WTC11 (cell line): ENCODE measurements at regions not wholly inside any gene's neighbourhood (a gene's known extent, or its start where the extent isn't known, plus 50 kb on each side); places are given as distances from the start of the nearest gene placed in this dataset.
"Not testable (repeated sequence)": the region's sequence is repeated elsewhere in the genome, so short reads cannot be mapped to it uniquely, and the experiment has no call there.

ENCODE experiments used
- ATAC-seq: fragments of 200-7000 bp; cut with Tn5 transposase; 2 replicates; pipeline ENCODE4 v1.10.0; 2021; ENCODE audit warnings: mild to moderate bottlenecking, moderate library complexity
- CTCF ChIA-PET: fragments of 300-600 bp; sonication (Branson Sonifier 250); formaldehyde crosslinking; loops from one replicate; lab custom pipeline; 2021; ENCODE audit warnings: antibody characterized with exemption; lab: Charles Lee
- POLR2A ChIA-PET: fragments of 350-600 bp; sonication (Branson Sonifier 250); formaldehyde crosslinking; loops from one replicate; lab custom pipeline; 2021; ENCODE audit warnings: antibody characterized with exemption; lab: Charles Lee
- DNase-seq: peaks from one replicate; pipeline ENCODE4 v3.0.0; 2021; ENCODE audit warnings: low spot score
- H3K27ac Mint-ChIP-seq: 2 replicates; pipeline ENCODE4 v1.8.0; 2021; ENCODE audit warnings: mixed read lengths
- H3K27me3 Mint-ChIP-seq: 2 replicates; pipeline ENCODE4 v1.8.0; 2021; ENCODE audit warnings: low read depth, mild to moderate bottlenecking, moderate library complexity, mixed read lengths
- H3K36me3 Mint-ChIP-seq: 2 replicates; pipeline ENCODE4 v1.8.0; 2021; ENCODE audit warnings: mixed read lengths
- H3K4me1 Mint-ChIP-seq: 2 replicates; pipeline ENCODE4 v1.8.0; 2022; ENCODE audit warnings: mixed read lengths
- H3K4me3 Mint-ChIP-seq: 2 replicates; pipeline ENCODE4 v1.8.0; 2021; ENCODE audit warnings: mild to moderate bottlenecking, moderate library complexity, mixed read lengths
- H3K9me3 Mint-ChIP-seq: 2 replicates; pipeline ENCODE4 v1.8.0; 2021; ENCODE audit warnings: mixed read lengths
- ELF4 ChIP-seq: sonication (generic); formaldehyde crosslinking; IDR thresholded peaks from 2 replicates; pipeline ENCODE4 v1.8.1; 2022; ENCODE audit warnings: low read depth, mild to moderate bottlenecking, moderate library complexity, missing genetic modification reagents
- FOXJ3 ChIP-seq: sonication (generic); formaldehyde crosslinking; IDR thresholded peaks from 2 replicates; pipeline ENCODE4 v1.9.0; 2021; ENCODE audit warnings: missing genetic modification reagents, mild to moderate bottlenecking, borderline replicate concordance
- FOXK1 ChIP-seq: sonication (generic); formaldehyde crosslinking; IDR thresholded peaks from 2 replicates; pipeline ENCODE4 v1.8.0; 2022; ENCODE audit warnings: mild to moderate bottlenecking, moderate library complexity, missing genetic modification reagents
- HMGA2 ChIP-seq: fragments of 250-450 bp; sonication (Bioruptor Pico); IDR thresholded peaks from 2 replicates; pipeline ENCODE4 v1.4.0; 2021; ENCODE audit warnings: mild to moderate bottlenecking, moderate library complexity
- NFATC4 ChIP-seq: fragments of 250-450 bp; sonication (Bioruptor Pico); IDR thresholded peaks from 2 replicates; pipeline ENCODE4 v1.9.0; 2021; ENCODE audit warnings: mild to moderate bottlenecking
- SP1 ChIP-seq: sonication (generic); formaldehyde crosslinking; conservative IDR thresholded peaks from 2 replicates; pipeline ENCODE4 v1.8.1; 2022; ENCODE audit warnings: missing genetic modification reagents
- ZBTB21 ChIP-seq: sonication (generic); formaldehyde crosslinking; IDR thresholded peaks from 2 replicates; pipeline ENCODE4 v1.8.1; 2023; ENCODE audit warnings: mild to moderate bottlenecking, missing genetic modification reagents, borderline replicate concordance
- ZNF317 ChIP-seq: sonication (generic); formaldehyde crosslinking; IDR thresholded peaks from 2 replicates; pipeline ENCODE4 v1.8.1; 2023; ENCODE audit warnings: low read depth, mild to moderate bottlenecking, moderate library complexity, missing genetic modification reagents, borderline replicate concordance
- TF ChIP-seq, protein P1 (sequence below): fragments of 250-450 bp; sonication (Bioruptor Pico); IDR thresholded peaks from 2 replicates; pipeline ENCODE4 v2.1.2; 2022; ENCODE audit warnings: mild to moderate bottlenecking, moderate library complexity
- TF ChIP-seq, protein P2 (sequence below): sonication (generic); formaldehyde crosslinking; IDR thresholded peaks from 2 replicates; pipeline ENCODE4 v1.8.0; 2022; ENCODE audit warnings: mild to moderate bottlenecking, missing genetic modification reagents
- TF ChIP-seq, protein P3 (sequence below): sonication (generic); formaldehyde crosslinking; IDR thresholded peaks from 2 replicates; pipeline ENCODE4 v1.8.1; 2023; ENCODE audit warnings: mild to moderate bottlenecking, missing genetic modification reagents, moderate library complexity
- TF ChIP-seq, protein P4 (sequence below): sonication (generic); formaldehyde crosslinking; IDR thresholded peaks from 2 replicates; pipeline ENCODE4 v1.8.1; 2022; ENCODE audit warnings: low read depth, missing genetic modification reagents, borderline replicate concordance
- TF ChIP-seq, protein P5 (sequence below): fragments of 250-450 bp; sonication (Bioruptor Pico); IDR thresholded peaks from 2 replicates; pipeline ENCODE4 v1.8.0; 2021; ENCODE audit warnings: mild to moderate bottlenecking

DNA sequence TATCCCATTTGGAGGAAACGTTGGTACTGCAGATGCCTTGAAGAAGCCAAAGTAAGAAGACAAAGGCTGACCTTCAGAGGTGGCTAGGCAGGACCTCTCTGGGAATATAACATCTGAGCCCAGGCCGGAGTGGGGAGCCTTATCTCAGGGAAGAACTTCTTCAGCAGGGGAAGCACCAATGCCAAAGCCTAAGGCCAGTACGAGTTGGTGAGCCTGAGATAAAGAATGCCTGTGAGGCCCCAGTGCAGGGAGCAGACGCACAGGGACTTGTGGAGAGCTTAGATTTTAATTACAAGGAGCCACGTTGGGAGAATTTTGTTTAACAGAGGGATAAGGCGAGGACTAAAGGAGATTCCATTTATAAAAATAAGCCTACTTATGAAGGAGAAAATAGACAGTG lies 468.8 kb upstream of the RUNX1 start:
- Mint-ChIP-seq H3K4me3 (no peak overlapping the region), H3K4me1 (peaks cover 45% of the 10 kb centered on the region), H3K36me3 (no peaks in the 10 kb centered on the region), H3K27me3 (no peaks in the 10 kb centered on the region; the same call in 1 of the 2 replicates), H3K9me3 (no peaks in the 10 kb centered on the region), H3K27ac (no peak overlapping the region)
- ATAC-seq: no peak
- POLR2A ChIA-PET: no interaction called here
- CTCF ChIA-PET: no interaction called here
- TF ChIP-seq, protein P1, sequence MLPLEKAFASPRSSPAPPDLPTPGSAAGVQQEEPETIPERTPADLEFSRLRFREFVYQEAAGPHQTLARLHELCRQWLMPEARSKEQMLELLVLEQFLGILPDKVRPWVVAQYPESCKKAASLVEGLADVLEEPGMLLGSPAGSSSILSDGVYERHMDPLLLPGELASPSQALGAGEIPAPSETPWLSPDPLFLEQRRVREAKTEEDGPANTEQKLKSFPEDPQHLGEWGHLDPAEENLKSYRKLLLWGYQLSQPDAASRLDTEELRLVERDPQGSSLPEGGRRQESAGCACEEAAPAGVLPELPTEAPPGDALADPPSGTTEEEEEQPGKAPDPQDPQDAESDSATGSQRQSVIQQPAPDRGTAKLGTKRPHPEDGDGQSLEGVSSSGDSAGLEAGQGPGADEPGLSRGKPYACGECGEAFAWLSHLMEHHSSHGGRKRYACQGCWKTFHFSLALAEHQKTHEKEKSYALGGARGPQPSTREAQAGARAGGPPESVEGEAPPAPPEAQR (CRISPR knock-in tag): no peak
- TF ChIP-seq ZBTB21 (CRISPR knock-in tag) (no peak), FOXJ3 (CRISPR knock-in tag) (no peak)
- TF ChIP-seq, protein P2, sequence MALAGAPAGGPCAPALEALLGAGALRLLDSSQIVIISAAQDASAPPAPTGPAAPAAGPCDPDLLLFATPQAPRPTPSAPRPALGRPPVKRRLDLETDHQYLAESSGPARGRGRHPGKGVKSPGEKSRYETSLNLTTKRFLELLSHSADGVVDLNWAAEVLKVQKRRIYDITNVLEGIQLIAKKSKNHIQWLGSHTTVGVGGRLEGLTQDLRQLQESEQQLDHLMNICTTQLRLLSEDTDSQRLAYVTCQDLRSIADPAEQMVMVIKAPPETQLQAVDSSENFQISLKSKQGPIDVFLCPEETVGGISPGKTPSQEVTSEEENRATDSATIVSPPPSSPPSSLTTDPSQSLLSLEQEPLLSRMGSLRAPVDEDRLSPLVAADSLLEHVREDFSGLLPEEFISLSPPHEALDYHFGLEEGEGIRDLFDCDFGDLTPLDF (CRISPR knock-in tag): no peak
- DNase-seq: no peak

DNA sequence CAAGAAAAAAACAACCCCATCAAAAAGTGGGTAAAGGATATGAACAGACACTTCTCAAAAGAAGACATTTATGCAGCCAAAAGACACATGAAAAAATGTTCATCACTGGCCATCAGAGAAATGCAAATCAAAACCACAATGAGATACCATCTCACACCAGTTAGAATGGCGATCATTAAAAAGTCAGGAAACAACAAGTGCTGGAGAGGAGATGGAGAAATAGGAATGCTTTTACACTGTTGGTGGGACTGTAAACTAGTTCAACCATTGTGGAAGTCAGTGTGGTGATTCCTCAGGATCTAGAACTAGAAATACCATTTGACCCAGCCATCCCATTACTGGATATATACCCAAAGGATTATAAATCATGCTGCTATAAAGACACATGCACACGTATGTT lies 467.2 kb upstream of the RUNX1 start:
- POLR2A ChIA-PET, H3K27me3 Mint-ChIP-seq, CTCF ChIA-PET, H3K4me3 Mint-ChIP-seq, H3K9me3 Mint-ChIP-seq, DNase-seq, H3K27ac Mint-ChIP-seq, ATAC-seq, H3K36me3 Mint-ChIP-seq: not testable (repeated sequence)
- H3K4me1 Mint-ChIP-seq: peaks cover 38% of the 10 kb centered on the region

DNA sequence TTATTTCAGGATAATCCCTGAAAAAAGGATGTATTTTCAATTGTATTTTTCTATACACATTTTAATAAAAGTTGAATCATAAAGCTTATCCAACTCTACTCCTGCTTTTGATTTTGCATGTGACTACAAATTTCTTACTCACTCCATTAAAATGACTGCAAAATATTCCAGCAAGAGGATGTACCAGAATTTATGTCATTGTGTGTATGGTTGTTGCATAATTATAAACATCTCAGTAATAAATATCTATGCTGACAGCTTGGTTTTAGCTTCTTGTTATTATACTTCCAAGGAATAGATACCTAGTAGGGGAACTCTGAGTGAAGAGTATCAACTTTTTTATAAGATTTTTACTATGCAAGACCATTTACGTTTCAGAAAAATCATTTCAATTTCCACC lies 463.2 kb upstream of the RUNX1 start:
- TF ChIP-seq ELF4 (no peak), SP1 (no peak), NFATC4 (CRISPR knock-in tag) (no peak), ZNF317 (CRISPR knock-in tag) (no peak), FOXK1 (CRISPR knock-in tag) (no peak), FOXJ3 (CRISPR knock-in tag) (no peak), HMGA2 (CRISPR knock-in tag) (no peak)
- TF ChIP-seq, protein P3, sequence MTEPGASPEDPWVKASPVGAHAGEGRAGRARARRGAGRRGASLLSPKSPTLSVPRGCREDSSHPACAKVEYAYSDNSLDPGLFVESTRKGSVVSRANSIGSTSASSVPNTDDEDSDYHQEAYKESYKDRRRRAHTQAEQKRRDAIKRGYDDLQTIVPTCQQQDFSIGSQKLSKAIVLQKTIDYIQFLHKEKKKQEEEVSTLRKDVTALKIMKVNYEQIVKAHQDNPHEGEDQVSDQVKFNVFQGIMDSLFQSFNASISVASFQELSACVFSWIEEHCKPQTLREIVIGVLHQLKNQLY (CRISPR knock-in tag): no peak
- TF ChIP-seq, protein P4, sequence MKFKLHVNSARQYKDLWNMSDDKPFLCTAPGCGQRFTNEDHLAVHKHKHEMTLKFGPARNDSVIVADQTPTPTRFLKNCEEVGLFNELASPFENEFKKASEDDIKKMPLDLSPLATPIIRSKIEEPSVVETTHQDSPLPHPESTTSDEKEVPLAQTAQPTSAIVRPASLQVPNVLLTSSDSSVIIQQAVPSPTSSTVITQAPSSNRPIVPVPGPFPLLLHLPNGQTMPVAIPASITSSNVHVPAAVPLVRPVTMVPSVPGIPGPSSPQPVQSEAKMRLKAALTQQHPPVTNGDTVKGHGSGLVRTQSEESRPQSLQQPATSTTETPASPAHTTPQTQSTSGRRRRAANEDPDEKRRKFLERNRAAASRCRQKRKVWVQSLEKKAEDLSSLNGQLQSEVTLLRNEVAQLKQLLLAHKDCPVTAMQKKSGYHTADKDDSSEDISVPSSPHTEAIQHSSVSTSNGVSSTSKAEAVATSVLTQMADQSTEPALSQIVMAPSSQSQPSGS (CRISPR knock-in tag): no peak
- TF ChIP-seq, protein P5, sequence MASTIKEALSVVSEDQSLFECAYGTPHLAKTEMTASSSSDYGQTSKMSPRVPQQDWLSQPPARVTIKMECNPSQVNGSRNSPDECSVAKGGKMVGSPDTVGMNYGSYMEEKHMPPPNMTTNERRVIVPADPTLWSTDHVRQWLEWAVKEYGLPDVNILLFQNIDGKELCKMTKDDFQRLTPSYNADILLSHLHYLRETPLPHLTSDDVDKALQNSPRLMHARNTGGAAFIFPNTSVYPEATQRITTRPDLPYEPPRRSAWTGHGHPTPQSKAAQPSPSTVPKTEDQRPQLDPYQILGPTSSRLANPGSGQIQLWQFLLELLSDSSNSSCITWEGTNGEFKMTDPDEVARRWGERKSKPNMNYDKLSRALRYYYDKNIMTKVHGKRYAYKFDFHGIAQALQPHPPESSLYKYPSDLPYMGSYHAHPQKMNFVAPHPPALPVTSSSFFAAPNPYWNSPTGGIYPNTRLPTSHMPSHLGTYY: no peak
- TF ChIP-seq, all 79 proteins: peak for 0
- no peak overlapping the region for H3K27ac Mint-ChIP-seq
- ChIA-PET POLR2A (interaction anchor here (0.6 kb wide), 1 partner anchor 203 kb away, joined by 3 read pairs; no protein-coding TSS in a partner anchor), CTCF (interaction anchor here (0.6 kb wide), 2 partner anchors 40 to 161 kb away, joined by 3 read pairs; no protein-coding TSS in a partner anchor)
- no peaks in the 10 kb centered on the region; the same call in 1 of the 2 replicates for H3K27me3 Mint-ChIP-seq
- peaks cover 38% of the 10 kb centered on the region for H3K4me1 Mint-ChIP-seq
- no peaks in the 10 kb centered on the region for H3K9me3 Mint-ChIP-seq
- H3K36me3 Mint-ChIP-seq: no peaks in the 10 kb centered on the region
- H3K4me3 Mint-ChIP-seq: no peak overlapping the region
- no peak for DNase-seq
- no peak for ATAC-seq
